Trophoblast cell (in vitro differentiated cells and primary cell): ENCODE measurements at regions not wholly inside any gene's neighbourhood (a gene's known extent, or its start where the extent isn't known, plus 50 kb on each side); places are given as distances from the start of the nearest gene placed in this dataset.

Experiments
- DNase-seq, 2 donors: peaks; one replicate each; pipeline ENCODE4 v3.0.0-alpha.2; 2016
- H2AFZ ChIP-seq: 2 replicates; pipeline ENCODE4 v1.6.1; 2013; ENCODE audit warnings: low read length, moderate library complexity, mild to moderate bottlenecking; ENCODE audit not compliant: insufficient read depth, poor library complexity
- H2AK5ac ChIP-seq: 2 replicates; pipeline ENCODE4 v1.6.1; 2013; ENCODE audit warnings: mild to moderate bottlenecking, low read length
- H2BK120ac ChIP-seq: 2 replicates; pipeline ENCODE4 v1.6.1; 2013; ENCODE audit warnings: low read length, mild to moderate bottlenecking, moderate library complexity; ENCODE audit not compliant: insufficient read depth, poor library complexity
- H2BK12ac ChIP-seq: 2 replicates; pipeline ENCODE4 v1.6.1; 2013; ENCODE audit warnings: mild to moderate bottlenecking, low read length, moderate library complexity
- H2BK5ac ChIP-seq: 2 replicates; pipeline ENCODE4 v1.6.1; 2013; ENCODE audit warnings: low read length, low read depth, moderate library complexity, mild to moderate bottlenecking; ENCODE audit not compliant: poor library complexity
- H3K14ac ChIP-seq: 2 replicates; pipeline ENCODE4 v1.6.1; 2013; ENCODE audit warnings: mild to moderate bottlenecking, low read length
- H3K18ac ChIP-seq: 2 replicates; pipeline ENCODE4 v1.6.1; 2013; ENCODE audit warnings: mild to moderate bottlenecking, low read length
- H3K23ac ChIP-seq: 2 replicates; pipeline ENCODE4 v1.6.1; 2013; ENCODE audit warnings: low read length
- H3K27ac ChIP-seq: 2 replicates; pipeline ENCODE4 v1.5.1; 2013; ENCODE audit warnings: low read depth, mild to moderate bottlenecking, inconsistent platforms, low read length, moderate library complexity
- H3K27me3 ChIP-seq: 2 replicates; pipeline ENCODE4 v1.6.1; 2013; ENCODE audit warnings: inconsistent platforms, mild to moderate bottlenecking, low read length, moderate library complexity; ENCODE audit not compliant: insufficient read depth
- H3K36me3 ChIP-seq, 2 experiments: 1 replicate in 1 of 2; 2 replicates in 1 of 2; pipeline ENCODE4 v1.6.1; 2013; ENCODE audit warnings: low read length in 2 of 2, mild to moderate bottlenecking in 2 of 2, moderate library complexity in 1 of 2; ENCODE audit not compliant: insufficient read depth in 2 of 2, control insufficient read depth in 1 of 2
- H3K4ac ChIP-seq: 2 replicates; pipeline ENCODE4 v1.6.1; 2013; ENCODE audit warnings: low read depth, mild to moderate bottlenecking, low read length, moderate library complexity
- H3K4me1 ChIP-seq, 2 experiments: 1 replicate in 1 of 2; 2 replicates in 1 of 2; pipeline ENCODE4 v1.6.1; 2013; ENCODE audit warnings: low read length in 2 of 2, mild to moderate bottlenecking in 2 of 2, moderate library complexity in 1 of 2; ENCODE audit not compliant: insufficient read depth in 2 of 2, control insufficient read depth in 1 of 2
- H3K4me2 ChIP-seq: 2 replicates; pipeline ENCODE4 v1.6.1; 2013; ENCODE audit warnings: inconsistent platforms, mild to moderate bottlenecking, low read length, moderate library complexity
- H3K4me3 ChIP-seq: 2 replicates; pipeline ENCODE4 v1.5.1; 2013; ENCODE audit warnings: mild to moderate bottlenecking, low read depth, low read length, inconsistent platforms
- H3K79me1 ChIP-seq: one replicate; pipeline ENCODE4 v1.6.1; 2013; ENCODE audit warnings: low read length
- H3K79me2 ChIP-seq: 2 replicates; pipeline ENCODE4 v1.6.1; 2013; ENCODE audit warnings: low read length, mild to moderate bottlenecking; ENCODE audit not compliant: control insufficient read depth, insufficient read depth, poor library complexity
- H3K9ac ChIP-seq: 2 replicates; pipeline ENCODE4 v1.6.1; 2013; ENCODE audit warnings: mild to moderate bottlenecking, low read length
- H3K9me3 ChIP-seq: 2 replicates; pipeline ENCODE4 v1.6.1; 2013; ENCODE audit warnings: low read depth, mild to moderate bottlenecking, control low read depth, inconsistent platforms, low read length; ENCODE audit not compliant: insufficient read depth
- H4K12ac ChIP-seq: 2 replicates; pipeline ENCODE4 v1.6.1; 2013; ENCODE audit warnings: low read depth, mild to moderate bottlenecking, low read length, moderate library complexity
- H4K8ac ChIP-seq: 2 replicates; pipeline ENCODE4 v1.6.1; 2013; ENCODE audit warnings: low read depth, mild to moderate bottlenecking, low read length, moderate library complexity
- H4K91ac ChIP-seq: one replicate; pipeline ENCODE4 v1.6.1; 2013; ENCODE audit warnings: low read depth, mild to moderate bottlenecking, low read length, moderate library complexity
- WGBS: extraction: QIAGEN DNeasy Blood & Tissue Kit; methylation state at CpG from one replicate; pipeline ENCODE4 v1.1.7; 2013; ENCODE audit warnings: missing lambda C conversion rate; ENCODE audit not compliant: insufficient read length, insufficient coverage; ENCODE audit errors: extremely low coverage; 5-methylcytosine and 5-hydroxymethylcytosine counted together

GRCh38 chr3:67075295-67075694, 77.2 kb downstream of the KBTBD8 start:
- Histone ChIP-seq H3K79me2 (no peaks in the 10 kb centered on the region), H3K36me3 (no peaks in the 10 kb centered on the region), H3K4ac (no peak overlapping the region), H3K18ac (no peak overlapping the region), H3K4me1 (no peaks in the 10 kb centered on the region), H4K12ac (no peak overlapping the region), H2BK5ac (no peak overlapping the region), H4K8ac (no peak overlapping the region), H2BK120ac (no peak overlapping the region), H3K23ac (no peak overlapping the region), H2AK5ac (no peak overlapping the region), H3K9ac (no peak overlapping the region), H3K27me3 (no peaks in the 10 kb centered on the region), H3K4me3 (no peak overlapping the region), H2AFZ (no peak overlapping the region), H3K9me3 (no peaks in the 10 kb centered on the region), H3K27ac (no peak overlapping the region), H2BK12ac (no peak overlapping the region), H3K79me1 (no peaks in the 10 kb centered on the region), H3K14ac (no peak overlapping the region), H4K91ac (no peak overlapping the region), H3K4me2 (no peak overlapping the region)
- DNase-seq: no peak
- WGBS: no CpG with 5 or more reads among the region's 2 CpGs

GRCh38 chr3:67076607-67077006, 78.5 kb downstream of the KBTBD8 start:
- no peak overlapping the region for H3K14ac ChIP-seq
- H2AFZ ChIP-seq: no peak overlapping the region
- H3K4me3 ChIP-seq: no peak overlapping the region
- no peak overlapping the region for H2AK5ac ChIP-seq
- no peak overlapping the region for H4K91ac ChIP-seq
- no peak overlapping the region for H3K4me2 ChIP-seq
- H3K4me1 ChIP-seq: no peaks in the 10 kb centered on the region
- H4K12ac ChIP-seq: no peak overlapping the region
- no peaks in the 10 kb centered on the region for H3K27me3 ChIP-seq
- H3K79me1 ChIP-seq: no peaks in the 10 kb centered on the region
- no peak overlapping the region for H4K8ac ChIP-seq
- H2BK120ac ChIP-seq: no peak overlapping the region
- no peak overlapping the region for H3K4ac ChIP-seq
- no CpG with 5 or more reads among the region's 2 CpGs for WGBS
- H3K9ac ChIP-seq: no peak overlapping the region
- no peak overlapping the region for H2BK12ac ChIP-seq
- no peak overlapping the region for H3K18ac ChIP-seq
- no peaks in the 10 kb centered on the region for H3K79me2 ChIP-seq
- no peak for DNase-seq
- H3K23ac ChIP-seq: no peak overlapping the region
- H2BK5ac ChIP-seq: no peak overlapping the region
- H3K36me3 ChIP-seq: no peaks in the 10 kb centered on the region
- H3K27ac ChIP-seq: no peak overlapping the region
- no peaks in the 10 kb centered on the region for H3K9me3 ChIP-seq

DNA sequence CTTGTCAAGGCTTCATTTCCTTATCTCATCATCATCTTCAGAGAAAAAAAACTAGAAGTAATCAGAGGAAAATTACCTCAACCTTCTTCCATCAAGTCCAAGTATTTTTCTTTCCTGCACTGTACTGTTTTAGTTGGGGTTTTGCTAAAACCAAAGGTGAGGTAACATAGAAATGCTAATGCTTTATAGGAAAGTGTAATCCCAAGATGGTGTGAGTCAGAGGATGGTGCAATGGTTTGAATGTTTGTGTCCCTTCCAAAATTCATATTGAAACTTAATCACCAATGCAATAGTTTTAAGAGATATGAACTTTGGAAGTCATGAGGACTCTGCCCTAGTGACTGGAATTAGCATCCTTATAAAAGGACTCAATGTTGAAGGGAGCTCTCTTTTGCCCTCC, 79.5 kb downstream of the KBTBD8 start:
- H3K79me1 ChIP-seq: no peaks in the 10 kb centered on the region
- H4K91ac ChIP-seq: no peak overlapping the region
- no peaks in the 10 kb centered on the region for H3K79me2 ChIP-seq
- H4K12ac ChIP-seq: no peak overlapping the region
- no peak overlapping the region for H4K8ac ChIP-seq
- no peak overlapping the region for H2AK5ac ChIP-seq
- H3K4me3 ChIP-seq: no peak overlapping the region
- H3K23ac ChIP-seq: no peak overlapping the region
- no peak overlapping the region for H2BK12ac ChIP-seq
- DNase-seq: no peak
- H2BK5ac ChIP-seq: no peak overlapping the region
- no peaks in the 10 kb centered on the region for H3K9me3 ChIP-seq
- no peak overlapping the region for H3K4me2 ChIP-seq
- H3K4ac ChIP-seq: no peak overlapping the region
- H3K14ac ChIP-seq: no peak overlapping the region
- H3K4me1 ChIP-seq: no peaks in the 10 kb centered on the region
- no peak overlapping the region for H3K9ac ChIP-seq
- H3K27me3 ChIP-seq: no peaks in the 10 kb centered on the region
- H3K27ac ChIP-seq: no peak overlapping the region
- H2BK120ac ChIP-seq: no peak overlapping the region
- H2AFZ ChIP-seq: no peak overlapping the region
- no peak overlapping the region for H3K18ac ChIP-seq
- H3K36me3 ChIP-seq: no peaks in the 10 kb centered on the region

GRCh38 chr3:67082533-67083024, 84.5 kb downstream of the KBTBD8 start:
- Histone ChIP-seq H3K79me1 (no peaks in the 10 kb centered on the region), H3K27me3 (no peaks in the 10 kb centered on the region), H3K27ac (no peak overlapping the region), H3K79me2 (no peaks in the 10 kb centered on the region), H2BK120ac (no peak overlapping the region), H3K23ac (no peak overlapping the region), H2BK12ac (no peak overlapping the region), H4K8ac (no peak overlapping the region), H4K12ac (no peak overlapping the region), H3K36me3 (peaks cover 0 to 1% of the 10 kb centered on the region in 2 experiments), H3K4me1 (no peaks in the 10 kb centered on the region), H3K9ac (no peak overlapping the region), H3K4ac (no peak overlapping the region), H3K14ac (no peak overlapping the region), H4K91ac (no peak overlapping the region), H3K18ac (no peak overlapping the region), H2AFZ (no peak overlapping the region), H3K4me3 (no peak overlapping the region), H2BK5ac (no peak overlapping the region), H2AK5ac (no peak overlapping the region), H3K4me2 (no peak overlapping the region), H3K9me3 (no peaks in the 10 kb centered on the region)
- no peak for DNase-seq
- no CpG with 5 or more reads among the region's 4 CpGs for WGBS
